GM12878 (cell line): ENCODE measurements at regions not wholly inside any gene's neighbourhood (a gene's known extent, or its start where the extent isn't known, plus 50 kb on each side); places are given as distances from the start of the nearest gene placed in this dataset.

ENCODE experiments used
- ATAC-seq: fragments of 200-7000 bp; cut with Tn5 transposase; 3 replicates; pipeline ENCODE4 v1.9.1; 2020; ENCODE audit warnings: mild to moderate bottlenecking, moderate library complexity
- BruUV-seq: library from RNA; stranded (reverse); fragments of 400-500 nt; replicated peaks from 2 replicates; lab custom pipeline; 2021; lab: Mats Ljungman, UMichigan
- CTCF ChIA-PET: fragments of 300-600 bp; sonication (Branson Sonifier 250); formaldehyde crosslinking; extraction: SDS; loops from one replicate; lab custom pipeline; 2021; ENCODE audit warnings: inconsistent platforms; lab: Yijun Ruan, JAX
- POLR2A ChIA-PET: fragments of 350-600 bp; formaldehyde crosslinking; extraction: SDS; loops from one replicate; lab custom pipeline; 2021; ENCODE audit warnings: inconsistent platforms; lab: Charles Lee
- RAD21 ChIA-PET: fragments of 300-600 bp; sonication (Branson Sonifier 250); formaldehyde crosslinking; loops from one replicate; lab custom pipeline; 2023; ENCODE audit warnings: antibody characterized with exemption; ENCODE audit not compliant: unreplicated experiment; lab: Charles Lee
- SMC1A ChIA-PET: fragments of 300-600 bp; sonication (Branson Sonifier 250); formaldehyde crosslinking; loops from one replicate; lab custom pipeline; 2023; ENCODE audit not compliant: unreplicated experiment, uncharacterized antibody; lab: Charles Lee
- DNase-seq: peaks from one replicate; pipeline ENCODE4 v3.0.0-alpha.2; 2011; ENCODE audit warnings: low read depth, low spot score
- FAIRE-seq: peaks from 3 replicates; lab custom pipeline; 2011; peaks lifted over from hg19 to GRCh38; lab: Jason Lieb, UNC
- H2AFZ ChIP-seq: 2 replicates; pipeline ENCODE4 v1.6.0; 2011; ENCODE audit warnings: low read depth, low read length, control low read depth; ENCODE audit not compliant: control insufficient read depth
- H3K27ac ChIP-seq: 2 replicates; pipeline ENCODE4 v1.5.1; 2011; ENCODE audit warnings: control low read depth; ENCODE audit not compliant: control insufficient read depth, insufficient read depth
- H3K27me3 ChIP-seq, 2 experiments: replicated peaks in 1 of 2; 2 replicates each; pipeline versions ENCODE4 v1.6.0 to v1.6.1; 2011; ENCODE audit warnings: low read length in 1 of 2; ENCODE audit not compliant: control insufficient read depth in 2 of 2, insufficient read depth in 2 of 2
- H3K36me3 ChIP-seq, 2 experiments: 2 replicates each; pipeline ENCODE4 v1.5.1; 2011; ENCODE audit warnings: low read length in 1 of 2; ENCODE audit not compliant: control insufficient read depth in 2 of 2, insufficient read depth in 2 of 2
- H3K4me1 ChIP-seq: 2 replicates; pipeline ENCODE4 v1.6.1; 2011; ENCODE audit warnings: mild to moderate bottlenecking, low read length, moderate library complexity, mixed read lengths; ENCODE audit not compliant: control insufficient read depth, insufficient read depth
- H3K4me2 ChIP-seq: 2 replicates; pipeline ENCODE4 v1.6.0; 2011; ENCODE audit warnings: control low read depth; ENCODE audit not compliant: control insufficient read depth, insufficient read depth
- H3K4me3 ChIP-seq: fragments of 200-600 bp; sonication (generic); 2 replicates; pipeline ENCODE4 v1.5.1; 2016
- H3K79me2 ChIP-seq: 2 replicates; pipeline ENCODE4 v1.6.0; 2011; ENCODE audit warnings: low read length; ENCODE audit not compliant: control insufficient read depth, insufficient read depth
- H3K9ac ChIP-seq: 2 replicates; pipeline ENCODE4 v1.8.0; 2011; ENCODE audit warnings: low read length, control low read depth, mixed read lengths; ENCODE audit not compliant: control insufficient read depth, insufficient read depth
- H3K9me3 ChIP-seq: replicated peaks from 3 replicates; pipeline ENCODE4 v1.5.1; 2011; ENCODE audit warnings: mild to moderate bottlenecking, low read length; ENCODE audit not compliant: control insufficient read depth, insufficient read depth
- H4K20me1 ChIP-seq: 2 replicates; pipeline ENCODE4 v1.6.0; 2011; ENCODE audit not compliant: control insufficient read depth, insufficient read depth
- BCL3 ChIP-seq: IDR thresholded peaks from 2 replicates; pipeline ENCODE4 v1.6.1; 2011; ENCODE audit warnings: borderline replicate concordance, low read depth, mild to moderate bottlenecking, moderate library complexity, low read length; ENCODE audit not compliant: insufficient read depth, poor library complexity, severe bottlenecking
- CHD1 ChIP-seq: IDR thresholded peaks from 2 replicates; pipeline ENCODE4 v1.6.1; 2012; ENCODE audit warnings: low read depth, low read length, improper control_type of control experiment
- ELK1 ChIP-seq: IDR thresholded peaks from 2 replicates; pipeline ENCODE4 v1.6.1; 2012; ENCODE audit warnings: low read depth, low read length, improper control_type of control experiment
- EZH2 ChIP-seq: IDR thresholded peaks from 2 replicates; pipeline ENCODE4 v1.6.1; 2012; ENCODE audit warnings: low read depth, mild to moderate bottlenecking, control low read depth, inconsistent platforms, low read length, borderline replicate concordance; ENCODE audit not compliant: control insufficient read depth
- GATAD2B ChIP-seq: fragments of 450-650 bp; conservative IDR thresholded peaks from 2 replicates; pipeline ENCODE4 v1.6.1; 2017; ENCODE audit warnings: low read depth, mild to moderate bottlenecking, moderate library complexity
- HDGF ChIP-seq: fragments of 450-650 bp; IDR thresholded peaks from 2 replicates; pipeline ENCODE4 v1.6.1; 2016; ENCODE audit warnings: antibody characterized with exemption
- IRF5 ChIP-seq: fragments of 450-650 bp; IDR thresholded peaks from 2 replicates; pipeline ENCODE4 v1.6.1; 2017; ENCODE audit warnings: borderline replicate concordance
- NBN ChIP-seq: fragments of 450-650 bp; IDR thresholded peaks from 2 replicates; pipeline ENCODE4 v1.6.1; 2016
- PBX3 ChIP-seq: IDR thresholded peaks from 2 replicates; pipeline ENCODE4 v1.6.1; 2011; ENCODE audit warnings: mild to moderate bottlenecking, low read depth, low read length, moderate library complexity; ENCODE audit not compliant: insufficient replicate concordance
- RUNX3 ChIP-seq: IDR thresholded peaks from 2 replicates; pipeline ENCODE4 v1.6.1; 2012; ENCODE audit warnings: low read length, inconsistent platforms
- SMAD5 ChIP-seq: IDR thresholded peaks from 2 replicates; pipeline ENCODE4 v1.6.1; 2016; ENCODE audit warnings: antibody characterized with exemption, low read depth
- SP1 ChIP-seq: IDR thresholded peaks from one replicate; pipeline ENCODE4 v1.6.1; 2011; ENCODE audit warnings: low read depth, low read length
- SPI1 ChIP-seq: IDR thresholded peaks from 2 replicates; pipeline ENCODE4 v1.6.1; 2011; ENCODE audit warnings: low read depth, mild to moderate bottlenecking, low read length, moderate library complexity, borderline replicate concordance; ENCODE audit not compliant: insufficient read depth
- ZNF384 ChIP-seq: IDR thresholded peaks from 2 replicates; pipeline ENCODE4 v1.6.1; 2012; ENCODE audit warnings: low read depth, mild to moderate bottlenecking, low read length, improper control_type of control experiment, borderline replicate concordance
- WGBS: methylation state at CpG from one replicate; pipeline ENCODE4 v1.1.6; 2016; ENCODE audit warnings: low lambda C conversion rate; ENCODE audit not compliant: insufficient replicate concordance, insufficient coverage; ENCODE audit errors: missing lambda C conversion rate; 5-methylcytosine and 5-hydroxymethylcytosine counted together
- in situ Hi-C: fragments of 300-500 bp; cut with MboI; formaldehyde crosslinking; loops from 9 replicates; pipeline ENCODE4 v1.14.3; 2018; ENCODE audit warnings: mixed read lengths
- intact Hi-C: fragments of 100-400 bp; cut with micrococcal nuclease; formaldehyde crosslinking; loops from one replicate; pipeline ENCODE4 v1.14.2; 2022; ENCODE audit not compliant: unreplicated experiment

GRCh38 chr16:48932216-48932855 lies 322.4 kb upstream of the N4BP1 start:
- Histone ChIP-seq H3K27ac (no peak overlapping the region), H3K9ac (no peak overlapping the region), H3K36me3 (no peaks in the 10 kb centered on the region), H3K4me3 (no peak overlapping the region), H3K27me3 (no peaks in the 10 kb centered on the region), H3K4me2 (no peak overlapping the region), H2AFZ (no peak overlapping the region), H3K4me1 (no peaks in the 10 kb centered on the region), H4K20me1 (no peaks in the 10 kb centered on the region), H3K9me3 (no peaks in the 10 kb centered on the region; the same call in 2 of the 3 replicates), H3K79me2 (no peaks in the 10 kb centered on the region)
- RAD21 ChIA-PET, result no interaction called here
- 46% methylated on average over 9 of the region's 9 CpGs for WGBS
- CTCF ChIA-PET, result no interaction called here
- no peak for FAIRE-seq
- ATAC-seq, result no peak
- no peak for DNase-seq
- SMC1A ChIA-PET, result no interaction called here
- no TSS peak for BruUV-seq
- TF ChIP-seq SPI1, result no peak
- TF ChIP-seq ELK1, result no peak
- no peak for TF ChIP-seq SP1
- no peak for TF ChIP-seq SMAD5
- no peak for TF ChIP-seq ZNF384
- no peak for TF ChIP-seq RUNX3
- TF ChIP-seq CHD1, result no peak
- TF ChIP-seq BCL3, result peak; percentile 28
- TF ChIP-seq NBN, result no peak
- TF ChIP-seq IRF5, result no peak
- peak; percentile 31 for TF ChIP-seq PBX3
- no peak for TF ChIP-seq EZH2
- TF ChIP-seq HDGF, result no peak
- no peak for TF ChIP-seq GATAD2B
- intact Hi-C loops (no loop called here), in situ Hi-C loops (no loop called here)
- POLR2A ChIA-PET, result no interaction called here
